Pulmonary artery endothelial cell (primary cell): ENCODE measurements at regions not wholly inside any gene's neighbourhood (a gene's known extent, or its start where the extent isn't known, plus 50 kb on each side); places are given as distances from the start of the nearest gene placed in this dataset.
"Not testable (repeated sequence)": the region's sequence is repeated elsewhere in the genome, so short reads cannot be mapped to it uniquely, and the experiment has no call there.

Experiments used
- DNase-seq: peaks from one replicate; pipeline ENCODE4 v3.0.0-alpha.2; 2011; ENCODE audit warnings: low read depth, low spot score

- DNase-seq: no peak
These were observed 244.5 kb upstream of the REG3G start for GRCh38 chr2:78780864-78781583.

GRCh38 chr2:78782196-78782595 lies 243.3 kb upstream of the REG3G start:
- no peak for DNase-seq

- no peak for DNase-seq
These were observed 213.4 kb upstream of the REG3G start for GRCh38 chr2:78811955-78812610.

GRCh38 chr2:78814331-78814986 lies 211.0 kb upstream of the REG3G start:
- no peak for DNase-seq

- no peak for DNase-seq
These were observed 208.1 kb upstream of the REG3G start for GRCh38 chr2:78817430-78817829.

GRCh38 chr2:78832481-78832880 lies 193.0 kb upstream of the REG3G start:
- no peak for DNase-seq

GRCh38 chr2:78839259-78839658 lies 186.2 kb upstream of the REG3G start:
- no peak for DNase-seq

GRCh38 chr2:78840311-78840710 lies 185.2 kb upstream of the REG3G start:
- DNase-seq: not testable (repeated sequence)

GRCh38 chr2:78845664-78846185 lies 179.8 kb upstream of the REG3G start:
- DNase-seq: no peak

GRCh38 chr2:78861546-78861945 lies 164.0 kb upstream of the REG3G start:
- DNase-seq: no peak

- no peak for DNase-seq
These were observed 161.3 kb upstream of the REG3G start for GRCh38 chr2:78864205-78864604.

GRCh38 chr2:78865667-78866066 lies 159.8 kb upstream of the REG3G start:
- no peak for DNase-seq

GRCh38 chr2:78870343-78870967 lies 155.0 kb upstream of the REG3G start:
- no peak for DNase-seq

- no peak for DNase-seq
These were observed 152.0 kb upstream of the REG3G start for GRCh38 chr2:78873526-78873925.

GRCh38 chr2:78876316-78876688 lies 149.2 kb upstream of the REG3G start:
- no peak for DNase-seq

GRCh38 chr2:78887446-78887845 lies 138.1 kb upstream of the REG3G start:
- DNase-seq: no peak

GRCh38 chr2:78890935-78891334 lies 134.6 kb upstream of the REG3G start:
- DNase-seq: no peak

GRCh38 chr2:78892295-78892694 lies 133.2 kb upstream of the REG3G start:
- no peak for DNase-seq

- no peak for DNase-seq
These were observed 130.5 kb upstream of the REG3G start for GRCh38 chr2:78895022-78895421.

GRCh38 chr2:78896536-78896935 lies 129.0 kb upstream of the REG3G start:
- DNase-seq: no peak

- DNase-seq: no peak
These were observed 118.4 kb upstream of the REG3G start for GRCh38 chr2:78907089-78907488.

- no peak for DNase-seq
These were observed 116.5 kb upstream of the REG3G start for GRCh38 chr2:78908973-78909372.
